H1 (cell line): ENCODE measurements at regions not wholly inside any gene's neighbourhood (a gene's known extent, or its start where the extent isn't known, plus 50 kb on each side); places are given as distances from the start of the nearest gene placed in this dataset.

Source experiments
- CTCF ChIA-PET: fragments of 300-600 bp; sonication (Branson Sonifier 250); formaldehyde crosslinking; loops from one replicate; lab custom pipeline; 2021; ENCODE audit not compliant: partially characterized antibody; lab: Charles Lee
- POLR2A ChIA-PET: fragments of 300-600 bp; sonication (Branson Sonifier 250); formaldehyde crosslinking; loops from one replicate; lab custom pipeline; 2021; ENCODE audit warnings: inconsistent platforms; ENCODE audit not compliant: partially characterized antibody; lab: Charles Lee
- DNase-seq, 2 experiments: peaks; one replicate each; pipeline versions ENCODE4 v3.0.0 to v3.0.0-alpha.2; 2010 to 2022; ENCODE audit warnings: low spot score in 2 of 2, low read depth in 1 of 2, mixed read lengths in 1 of 2
- FAIRE-seq: peaks from 2 replicates; lab custom pipeline; 2011; peaks lifted over from hg19 to GRCh38; lab: Jason Lieb, UNC
- H2AFZ ChIP-seq: 2 replicates; pipeline ENCODE4 v1.8.1; 2012; ENCODE audit warnings: low read length, inconsistent platforms
- H2AK5ac ChIP-seq: 2 replicates; pipeline ENCODE4 v1.6.1; 2013; ENCODE audit warnings: low read depth, low read length
- H2BK120ac ChIP-seq: replicated peaks from 2 replicates; pipeline ENCODE3; 2013; ENCODE audit warnings: low read depth, low read length, inconsistent platforms
- H2BK12ac ChIP-seq: 2 replicates; pipeline ENCODE4 v1.6.1; 2013; ENCODE audit warnings: low read depth, low read length
- H2BK15ac ChIP-seq: 2 replicates; pipeline ENCODE4 v1.6.1; 2013; ENCODE audit warnings: low read length
- H2BK20ac ChIP-seq: 2 replicates; pipeline ENCODE4 v1.6.1; 2013; ENCODE audit warnings: low read length
- H2BK5ac ChIP-seq: 2 replicates; pipeline ENCODE4 v1.6.1; 2013; ENCODE audit warnings: low read depth, low read length
- H3K14ac ChIP-seq: 2 replicates; pipeline ENCODE4 v1.6.1; 2013; ENCODE audit warnings: inconsistent platforms; ENCODE audit not compliant: insufficient read length
- H3K18ac ChIP-seq: 2 replicates; pipeline ENCODE4 v1.6.1; 2013; ENCODE audit warnings: low read length; ENCODE audit errors: extremely low read depth
- H3K23ac ChIP-seq: 2 replicates; pipeline ENCODE4 v1.6.1; 2013; ENCODE audit warnings: inconsistent platforms; ENCODE audit not compliant: insufficient read length
- H3K23me2 ChIP-seq: 2 replicates; pipeline ENCODE4 v1.6.1; 2013; ENCODE audit warnings: low read depth, low read length
- H3K27ac ChIP-seq: 2 replicates; pipeline ENCODE4 v1.6.1; 2011; ENCODE audit warnings: low read depth, low read length, inconsistent platforms
- H3K27me3 ChIP-seq, 4 experiments: replicated peaks in 1 of 4; 1 replicate in 1 of 4; 2 replicates in 3 of 4; pipeline versions ENCODE4 v1.6.1 to v1.8.1; 2011 to 2013; ENCODE audit warnings: low read length in 3 of 4, mild to moderate bottlenecking in 3 of 4, inconsistent platforms in 2 of 4, mixed read lengths in 2 of 4, moderate library complexity in 1 of 4; ENCODE audit not compliant: control insufficient read depth in 3 of 4, insufficient read depth in 3 of 4; ENCODE audit errors: extremely low read depth in 1 of 4
- H3K36me3 ChIP-seq, 4 experiments: 2 replicates each; pipeline versions ENCODE4 v1.6.1 to v1.8.1; 2011 to 2013; ENCODE audit warnings: mild to moderate bottlenecking in 4 of 4, low read length in 3 of 4, moderate library complexity in 2 of 4, control low read depth in 1 of 4, inconsistent platforms in 1 of 4; ENCODE audit not compliant: insufficient read depth in 4 of 4, control insufficient read depth in 2 of 4
- H3K4ac ChIP-seq: replicated peaks from 2 replicates; pipeline ENCODE3; 2013; ENCODE audit warnings: low read length, low read depth, mixed read lengths, inconsistent platforms; ENCODE audit not compliant: insufficient read length
- H3K4me1 ChIP-seq, 4 experiments: replicated peaks in 1 of 4; 1 replicate in 1 of 4; 2 replicates in 3 of 4; pipeline versions ENCODE4 v1.6.1 to v1.8.1; 2011 to 2013; ENCODE audit warnings: low read length in 3 of 4, inconsistent platforms in 2 of 4, mixed read lengths in 1 of 4; ENCODE audit not compliant: insufficient read depth in 4 of 4, control insufficient read depth in 3 of 4
- H3K4me2 ChIP-seq, 2 experiments: 2 replicates each; pipeline versions ENCODE4 v1.6.1 to v1.8.1; 2011 to 2013; ENCODE audit warnings: low read depth in 2 of 2, low read length in 2 of 2, control low read depth in 1 of 2, inconsistent platforms in 1 of 2, mild to moderate bottlenecking in 1 of 2; ENCODE audit not compliant: insufficient read depth in 1 of 2
- H3K4me3 ChIP-seq, 4 experiments: fragments of 200-600, 300-600 bp in 1 of 4; sonication (generic), shearing (Covaris generic), sonication (Bioruptor Twin) in 1 of 4; 2 replicates each; pipeline versions ENCODE4 v1.5.1 to v1.8.1; 2011 to 2016; ENCODE audit warnings: low read length in 4 of 4, low read depth in 3 of 4, control low read depth in 2 of 4, inconsistent platforms in 2 of 4, mild to moderate bottlenecking in 2 of 4, mixed read lengths in 1 of 4, moderate library complexity in 1 of 4; ENCODE audit not compliant: insufficient read depth in 2 of 4; ENCODE audit errors: extremely low read depth in 1 of 4
- H3K56ac ChIP-seq: replicated peaks from 2 replicates; pipeline ENCODE3; 2013; ENCODE audit warnings: low read depth, mild to moderate bottlenecking, mixed read lengths, low read length, inconsistent platforms; ENCODE audit not compliant: insufficient read length
- H3K79me1 ChIP-seq: 2 replicates; pipeline ENCODE4 v1.6.1; 2013; ENCODE audit warnings: low read depth, low read length, control low read depth
- H3K79me2 ChIP-seq, 2 experiments: 2 replicates each; pipeline versions ENCODE4 v1.6.1 to v1.8.1; 2012 to 2013; ENCODE audit warnings: low read length in 2 of 2, mild to moderate bottlenecking in 2 of 2, inconsistent platforms in 1 of 2; ENCODE audit not compliant: insufficient read depth in 2 of 2, control insufficient read depth in 1 of 2
- H3K9ac ChIP-seq, 4 experiments: replicated peaks in 1 of 4; 1 replicate in 1 of 4; 2 replicates in 3 of 4; pipeline versions ENCODE4 v1.6.1 to v1.8.1; 2011 to 2013; ENCODE audit warnings: low read depth in 3 of 4, low read length in 3 of 4, control low read depth in 2 of 4, mild to moderate bottlenecking in 2 of 4, moderate library complexity in 2 of 4, inconsistent platforms in 1 of 4; ENCODE audit errors: extremely low read depth in 1 of 4
- H3K9me3 ChIP-seq, 2 experiments: 2 replicates each; pipeline versions ENCODE4 v1.6.1 to v1.8.1; 2012 to 2013; ENCODE audit warnings: mild to moderate bottlenecking in 2 of 2, moderate library complexity in 2 of 2, control low read depth in 1 of 2, inconsistent platforms in 1 of 2, low read depth in 1 of 2, low read length in 1 of 2, mixed read lengths in 1 of 2; ENCODE audit not compliant: insufficient read depth in 2 of 2
- H4K20me1 ChIP-seq, 2 experiments: replicated peaks in 1 of 2; 2 replicates each; pipeline versions ENCODE3 to v1.8.1; 2011 to 2013; ENCODE audit warnings: inconsistent platforms in 2 of 2, low read length in 2 of 2, mild to moderate bottlenecking in 1 of 2; ENCODE audit not compliant: insufficient read depth in 2 of 2, control insufficient read depth in 1 of 2
- H4K5ac ChIP-seq: 2 replicates; pipeline ENCODE4 v1.6.1; 2013; ENCODE audit warnings: low read length, low read depth, mixed read lengths, inconsistent platforms; ENCODE audit not compliant: insufficient read length
- H4K8ac ChIP-seq: 2 replicates; pipeline ENCODE4 v1.8.0; 2013; ENCODE audit warnings: mild to moderate bottlenecking, moderate library complexity, low read length, inconsistent platforms; ENCODE audit not compliant: insufficient read depth; ENCODE audit errors: extremely low read depth
- H4K91ac ChIP-seq: replicated peaks from 2 replicates; pipeline ENCODE3; 2013; ENCODE audit warnings: low read length, mixed read lengths, inconsistent platforms; ENCODE audit not compliant: insufficient read length
- BCL11A ChIP-seq, 2 experiments: IDR thresholded peaks; one replicate each; pipeline ENCODE4 v1.6.1; 2011; ENCODE audit warnings: low read depth in 2 of 2, low read length in 2 of 2, mild to moderate bottlenecking in 2 of 2
- CEBPB ChIP-seq: IDR thresholded peaks from 2 replicates; pipeline ENCODE4 v1.6.1; 2012; ENCODE audit warnings: low read depth, low read length
- HDAC2 ChIP-seq, 2 experiments: fragments of 300-600 bp in 1 of 2; sonication (generic) in 1 of 2; IDR thresholded peaks; 2 replicates each; pipeline ENCODE4 v1.6.1; 2011 to 2012; ENCODE audit warnings: low read depth in 2 of 2, low read length in 2 of 2, mild to moderate bottlenecking in 2 of 2, moderate library complexity in 2 of 2, borderline replicate concordance in 1 of 2, inconsistent platforms in 1 of 2
- KDM1A ChIP-seq: fragments of 200-600, 300-600 bp; sonication (generic); IDR thresholded peaks from 2 replicates; pipeline ENCODE4 v1.7.1; 2016; ENCODE audit warnings: mild to moderate bottlenecking, low read length, borderline replicate concordance
- POLR2A ChIP-seq, 2 experiments: IDR thresholded peaks; 1 replicate in 1 of 2; 2 replicates in 1 of 2; pipeline ENCODE4 v1.6.1; 2011; ENCODE audit warnings: low read depth in 2 of 2, low read length in 2 of 2, mild to moderate bottlenecking in 2 of 2; ENCODE audit errors: control extremely low read depth in 1 of 2
- RNF2 ChIP-seq: fragments of 200-900, 300-1000 bp; sonication (generic); IDR thresholded peaks from 2 replicates; pipeline ENCODE4 v1.7.1; 2016; ENCODE audit warnings: borderline replicate concordance, low read depth, mild to moderate bottlenecking, antibody characterized with exemption, low read length; ENCODE audit not compliant: poor library complexity, severe bottlenecking; ENCODE audit errors: missing control alignments
- TAF7 ChIP-seq: optimal IDR thresholded peaks from 2 replicates; pipeline ENCODE3; 2011; ENCODE audit warnings: low read depth, mild to moderate bottlenecking, inconsistent platforms, low read length, moderate library complexity, borderline replicate concordance
- WGBS, 2 experiments: shearing (Covaris generic) in 1 of 2; methylation state at CpG; one replicate each; pipeline versions ENCODE4 v1.1.6 to v1.1.7; 2013 to 2015; ENCODE audit warnings: low lambda C conversion rate in 2 of 2, mixed read lengths in 2 of 2, inconsistent platforms in 1 of 2, low coverage in 1 of 2, missing lambda C conversion rate in 1 of 2; ENCODE audit not compliant: insufficient replicate concordance in 2 of 2, insufficient coverage in 1 of 2, insufficient read length in 1 of 2; ENCODE audit errors: extremely low coverage in 1 of 2, missing lambda C conversion rate in 1 of 2; 5-methylcytosine and 5-hydroxymethylcytosine counted together

DNA sequence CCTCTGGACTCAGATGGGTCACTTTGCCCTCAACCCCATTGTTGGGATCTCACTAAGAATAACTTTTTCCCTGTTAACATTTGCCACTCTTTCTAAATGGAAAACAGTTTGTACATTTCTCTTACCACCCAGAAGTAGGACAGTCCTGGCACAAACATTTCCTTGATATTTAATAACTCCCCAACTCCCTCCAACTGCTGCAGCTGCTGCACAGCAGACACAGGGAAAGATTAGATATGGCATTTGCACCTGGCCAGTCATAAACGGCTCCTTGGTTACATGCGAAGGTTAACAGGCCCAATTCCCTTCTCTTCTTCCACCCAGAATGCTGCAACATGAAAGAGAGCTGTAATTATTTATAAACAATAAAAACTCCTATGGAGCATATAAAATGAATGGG lies 55.9 kb upstream of the SOX4 start:
- Histone ChIP-seq H4K20me1 (no peaks in the 10 kb centered on the region), H4K8ac (no peak overlapping the region), H3K79me1 (no peaks in the 10 kb centered on the region), H3K79me2 (no peaks in the 10 kb centered on the region), H4K5ac (no peak overlapping the region), H2AFZ (no peak overlapping the region), H2AK5ac (no peak overlapping the region), H2BK15ac (no peak overlapping the region), H4K91ac (no peak overlapping the region), H3K27ac (no peak overlapping the region), H3K23me2 (no peaks in the 10 kb centered on the region), H3K4me1 (no peaks in the 10 kb centered on the region; a peak in 1 of 7 replicates), H2BK12ac (no peak overlapping the region), H3K27me3 (no peaks in the 10 kb centered on the region), H2BK5ac (no peak overlapping the region), H2BK120ac (no peak overlapping the region), H3K56ac (no peak overlapping the region), H3K9me3 (no peaks in the 10 kb centered on the region), H3K23ac (no peak overlapping the region), H3K4ac (no peak overlapping the region), H3K14ac (no peak overlapping the region), H3K9ac (no peak overlapping the region), H2BK20ac (no peak overlapping the region), H3K18ac (no peak overlapping the region), H3K4me3 (no peak overlapping the region), H3K4me2 (no peak overlapping the region), H3K36me3 (no peaks in the 10 kb centered on the region)
- WGBS, 2 experiments = 100% methylated on average over 2 of the region's 2 CpGs; no CpG with 5 or more reads in 1 of the 2 experiments
- CTCF ChIA-PET = interaction anchor here (0.6 to 1.4 kb wide), 2 partner anchors 14 to 70 kb away, joined by 3 to 4 read pairs; no protein-coding TSS in a partner anchor
- FAIRE-seq (no peak), DNase-seq (no peak)
- POLR2A ChIA-PET = no interaction called here
- no peak for TF ChIP-seq TAF7
- no peak for TF ChIP-seq BCL11A (IDR thresholded peaks at IDR 0.05; ENCODE audit: low read depth in 2 of 2, low read length in 2 of 2)
- TF ChIP-seq POLR2A (IDR thresholded peaks at IDR 0.05; ENCODE audit: control extremely low read depth in 1 of 2, low read depth in 2 of 2, low read length in 2 of 2) = no peak
- no peak for TF ChIP-seq CEBPB
- TF ChIP-seq KDM1A = no peak
- TF ChIP-seq HDAC2 (IDR thresholded peaks at IDR 0.05; ENCODE audit: borderline replicate concordance in 1 of 2, low read depth in 2 of 2, low read length in 2 of 2) = no peak
- TF ChIP-seq RNF2 = no peak
